Body of pancreas (tissue), 4 donors: ENCODE measurements at regions not wholly inside any gene's neighbourhood (a gene's known extent, or its start where the extent isn't known, plus 50 kb on each side); places are given as distances from the start of the nearest gene placed in this dataset.

Experiments used
- ATAC-seq: fragments of 150-250 bp; one replicate; pipeline ENCODE4 v1.9.1; 2016
- DNase-seq, 4 donors: peaks; one replicate each; pipeline ENCODE4 v3.0.0-alpha.2; 2019
- H3K27ac ChIP-seq, 4 donors: fragments of 200-600 bp; sonication (generic); 1 replicate in 3 of 4; 2 replicates in 1 of 4; pipeline versions ENCODE4 v1.5.1 to v1.6.1; 2016 to 2019; ENCODE audit warnings: mild to moderate bottlenecking in 1 of 4, mixed read lengths in 1 of 4, moderate library complexity in 1 of 4
- H3K27me3 ChIP-seq, 2 donors: fragments of 200-600 bp; sonication (generic); one replicate each; pipeline ENCODE4 v1.6.0; 2016; ENCODE audit warnings: mild to moderate bottlenecking in 1 of 2
- H3K36me3 ChIP-seq, 2 donors: fragments of 200-600 bp; sonication (generic); replicated peaks in 1 of 2; 2 replicates each; pipeline ENCODE4 v1.5.1; 2016; ENCODE audit warnings: low read depth in 2 of 2; ENCODE audit not compliant: insufficient read depth in 1 of 2
- H3K4me1 ChIP-seq: fragments of 200-600 bp; sonication (generic); one replicate; pipeline ENCODE4 v1.6.0; 2016
- H3K4me3 ChIP-seq, 2 donors: fragments of 200-600 bp; sonication (generic); 1 replicate in 1 of 2; 2 replicates in 1 of 2; pipeline ENCODE4 v1.5.1; 2016 to 2019
- H3K9me3 ChIP-seq, 3 donors: fragments of 200-600 bp; sonication (generic); 1 replicate in 2 of 3; 2 replicates in 1 of 3; pipeline ENCODE4 v1.5.1; 2016
- CTCF ChIP-seq, 7 experiments: fragments of 450-650 bp in 4 of 7; fragments of 200-600 bp in 3 of 7; sonication (generic) in 3 of 7; IDR thresholded peaks; one replicate each; pipeline ENCODE4 v1.5.1; 2016 to 2019; ENCODE audit warnings: antibody characterized with exemption in 7 of 7
- POLR2A ChIP-seq, 3 donors: fragments of 450-650 bp; IDR thresholded peaks; one replicate each; pipeline ENCODE4 v1.6.1; 2016; ENCODE audit warnings: antibody characterized with exemption in 3 of 3, mild to moderate bottlenecking in 2 of 3
- WGBS, 2 donors: methylation state at CpG; one replicate each; pipeline ENCODE4 v1.1.5; 2017; 5-methylcytosine and 5-hydroxymethylcytosine counted together
- intact Hi-C: fragments of 100-400 bp; cut with DNase I; formaldehyde crosslinking; loops from one replicate; pipeline ENCODE4 v1.15.1; 2023

DNA sequence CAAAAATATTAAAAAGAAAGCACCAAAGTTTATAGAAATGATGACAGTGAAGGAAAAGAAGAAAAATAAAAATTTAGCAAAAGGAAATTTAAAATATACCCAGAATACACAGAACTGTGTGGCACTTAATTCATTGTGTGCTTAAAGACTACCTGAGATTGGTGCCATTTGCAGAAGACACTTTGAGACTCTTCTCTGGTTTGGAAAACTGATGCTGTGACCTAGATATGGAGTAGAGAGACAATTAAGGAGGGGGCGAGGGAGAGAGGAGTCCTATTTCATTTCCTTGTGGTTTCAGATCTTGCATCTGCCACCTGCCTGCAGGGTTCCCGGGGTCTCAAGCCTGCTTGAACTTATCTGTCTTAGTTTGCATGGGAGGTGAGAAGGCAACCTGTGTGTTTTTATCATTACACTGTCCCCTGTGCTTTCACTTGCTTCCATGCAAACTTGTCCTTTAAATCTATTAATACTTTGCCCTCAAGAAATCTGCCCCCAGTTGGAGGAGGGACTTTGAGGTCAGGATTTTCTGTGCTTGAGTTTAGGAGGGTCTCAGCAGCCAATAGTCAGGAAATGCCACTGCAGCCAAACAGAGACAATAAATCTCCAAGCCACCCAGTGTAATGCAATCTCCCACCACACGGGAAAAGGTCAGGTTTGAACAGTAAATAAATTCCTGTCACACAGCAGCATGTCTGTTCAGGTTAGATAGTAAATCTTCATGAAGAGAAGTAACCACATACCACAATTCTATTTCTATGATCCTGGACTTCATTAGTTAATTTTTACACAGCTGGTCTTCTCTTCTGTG, 119.4 kb downstream of the CAND1 start:
- Histone ChIP-seq H3K4me3 (no peak overlapping the region), H3K4me1 (no peaks in the 10 kb centered on the region), H3K27ac (no peak overlapping the region), H3K36me3 (no peaks in the 10 kb centered on the region), H3K9me3 (no peaks in the 10 kb centered on the region), H3K27me3 (no peaks in the 10 kb centered on the region)
- 38 to 48% methylated on average over 3 of the region's 3 CpGs for WGBS, 2 donors
- TF ChIP-seq CTCF (IDR thresholded peaks at IDR 0.05) = peak in 3 of 7 experiments; percentile 4 to 31 (median 15)
- TF ChIP-seq POLR2A (IDR thresholded peaks at IDR 0.05) = no peak
- intact Hi-C loops = no loop called here
- DNase-seq = no peak
- no peak for ATAC-seq

DNA sequence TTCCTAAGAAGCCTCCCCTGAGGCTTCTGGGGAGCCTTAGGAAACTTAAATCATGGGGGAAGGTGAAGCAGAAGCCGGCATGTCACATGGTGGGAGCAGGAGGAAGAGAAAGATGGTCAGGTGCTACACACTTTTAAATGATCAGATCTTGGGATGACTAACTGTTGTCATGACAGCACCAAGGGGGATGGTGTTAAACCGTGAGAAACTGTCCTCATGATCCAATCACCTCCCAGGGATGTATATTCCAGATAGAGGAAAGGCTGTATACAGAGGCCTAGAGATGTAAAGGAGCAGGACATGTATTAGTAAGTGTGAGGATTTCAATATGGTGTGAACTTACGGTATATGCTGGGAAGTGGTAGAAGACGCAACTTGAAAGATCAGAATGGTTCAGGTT, 121.1 kb downstream of the CAND1 start:
- ATAC-seq (no peak), DNase-seq (no peak)
- no peak overlapping the region for H3K27ac ChIP-seq
- no peaks in the 10 kb centered on the region for H3K9me3 ChIP-seq
- H3K4me3 ChIP-seq = no peak overlapping the region
- H3K27me3 ChIP-seq = no peaks in the 10 kb centered on the region
- TF ChIP-seq POLR2A (IDR thresholded peaks at IDR 0.05) (no peak), CTCF (IDR thresholded peaks at IDR 0.05) (no peak)
- 91 to 97% methylated on average over 4 of the region's 4 CpGs for WGBS, 2 donors
- intact Hi-C loops = no loop called here
- H3K4me1 ChIP-seq = no peaks in the 10 kb centered on the region
- H3K36me3 ChIP-seq = no peaks in the 10 kb centered on the region

DNA sequence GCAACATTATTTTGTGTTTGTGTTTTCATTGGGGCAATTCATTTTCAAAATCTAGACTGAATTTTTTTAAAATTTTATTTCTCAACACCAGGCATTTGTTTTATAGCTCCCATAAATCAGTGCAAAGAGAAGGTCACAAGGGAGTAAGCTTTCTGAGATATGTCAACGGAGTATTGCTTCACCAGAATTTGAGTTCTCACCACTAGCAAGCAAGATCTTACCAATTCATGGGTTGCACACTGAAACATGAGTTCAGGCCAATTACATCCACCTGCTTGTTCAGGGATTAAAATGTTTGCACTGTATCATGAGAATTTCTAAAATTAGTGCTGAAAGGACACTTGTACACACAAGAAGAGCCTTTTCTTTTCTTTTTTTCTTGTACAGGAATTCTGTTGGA, 121.9 kb downstream of the CAND1 start:
- no peak for DNase-seq
- 61 to 70% methylated on average over 1 of the region's 1 CpG for WGBS, 2 donors
- intact Hi-C loops = no loop called here
- no peak for ATAC-seq
- H3K27me3 ChIP-seq = no peaks in the 10 kb centered on the region
- H3K27ac ChIP-seq = no peak overlapping the region
- no peaks in the 10 kb centered on the region for H3K36me3 ChIP-seq
- TF ChIP-seq CTCF (IDR thresholded peaks at IDR 0.05) (no peak), POLR2A (IDR thresholded peaks at IDR 0.05) (no peak)
- no peaks in the 10 kb centered on the region for H3K9me3 ChIP-seq
- no peaks in the 10 kb centered on the region for H3K4me1 ChIP-seq
- no peak overlapping the region for H3K4me3 ChIP-seq

DNA sequence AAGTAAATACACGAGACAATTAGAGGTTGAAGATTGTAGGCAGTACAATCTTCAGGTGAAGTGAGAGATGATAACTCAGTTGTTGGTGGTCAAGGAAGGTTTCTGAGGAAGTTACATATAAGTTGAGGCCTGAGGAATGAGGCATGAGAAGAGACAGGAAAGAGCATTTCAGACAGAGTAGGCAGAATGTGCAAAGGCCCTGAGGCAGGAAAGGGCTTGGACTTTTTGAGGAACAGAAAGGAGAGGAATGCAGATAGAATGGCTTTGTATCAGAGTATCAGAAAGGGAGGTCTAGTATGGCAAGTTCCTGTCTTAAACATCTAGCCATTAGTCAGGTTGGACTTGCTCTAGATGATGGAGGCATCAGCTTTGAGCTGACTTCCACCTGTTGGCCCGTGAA, 122.5 kb downstream of the CAND1 start:
- intact Hi-C loops = no loop called here
- DNase-seq = no peak
- 89% methylated on average over 2 of the region's 2 CpGs for WGBS, 2 donors
- H3K36me3 ChIP-seq = no peaks in the 10 kb centered on the region
- no peak overlapping the region for H3K27ac ChIP-seq
- TF ChIP-seq CTCF (IDR thresholded peaks at IDR 0.05) (no peak), POLR2A (IDR thresholded peaks at IDR 0.05) (no peak)
- H3K27me3 ChIP-seq = no peaks in the 10 kb centered on the region
- ATAC-seq = no peak
- no peak overlapping the region for H3K4me3 ChIP-seq
- no peaks in the 10 kb centered on the region for H3K9me3 ChIP-seq
- H3K4me1 ChIP-seq = no peaks in the 10 kb centered on the region

DNA sequence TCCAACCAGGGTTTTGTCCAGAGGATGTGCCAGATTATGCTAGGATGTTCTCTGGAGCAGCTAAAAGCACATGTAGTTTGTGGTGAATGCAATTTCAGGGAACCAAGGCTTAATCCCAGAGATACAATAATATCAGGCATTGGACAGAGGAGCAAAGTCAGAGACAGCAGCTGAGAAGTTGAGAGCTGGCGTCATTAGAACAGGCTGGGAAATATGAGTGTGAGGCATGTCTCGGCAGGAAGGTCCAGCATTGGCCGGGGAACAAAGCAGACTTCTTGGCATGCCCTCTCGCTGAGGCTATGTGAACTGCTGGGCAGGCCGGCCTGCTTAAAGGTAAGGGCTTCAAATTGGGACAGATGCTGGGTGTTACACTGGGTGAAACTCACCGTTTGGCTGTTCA, 125.4 kb downstream of the CAND1 start:
- DNase-seq (peak; percentile 53 to 78 (median 68)), ATAC-seq (peak; percentile 70)
- Histone ChIP-seq H3K9me3 (no peaks in the 10 kb centered on the region), H3K36me3 (no peaks in the 10 kb centered on the region), H3K27ac (no peak overlapping the region), H3K4me1 (no peaks in the 10 kb centered on the region), H3K4me3 (no peak overlapping the region), H3K27me3 (no peaks in the 10 kb centered on the region)
- 25 to 37% methylated on average over 6 of the region's 6 CpGs for WGBS, 2 donors
- TF ChIP-seq CTCF (IDR thresholded peaks at IDR 0.05) (peak; percentile 6 to 56 (median 35)), POLR2A (IDR thresholded peaks at IDR 0.05) (no peak)
- intact Hi-C loops = no loop called here
